Loucy (cell line): ENCODE measurements at regions not wholly inside any gene's neighbourhood (a gene's known extent, or its start where the extent isn't known, plus 50 kb on each side); places are given as distances from the start of the nearest gene placed in this dataset.

Experiments
- H2AFZ ChIP-seq: fragments of 200-600 bp; sonication (generic); 2 replicates; pipeline ENCODE4 v1.6.0; 2016; ENCODE audit warnings: antibody characterized with exemption, mild to moderate bottlenecking, low read length, moderate library complexity
- H3F3A ChIP-seq: fragments of 200-600 bp; 2 replicates; pipeline ENCODE4 v1.6.0; 2016; ENCODE audit warnings: antibody characterized with exemption, low read depth, mild to moderate bottlenecking
- H3K27me3 ChIP-seq: fragments of 200-600 bp; sonication (generic); 2 replicates; pipeline ENCODE4 v1.6.1; 2014; ENCODE audit warnings: low read length, mild to moderate bottlenecking; ENCODE audit not compliant: insufficient read depth, poor library complexity, severe bottlenecking
- H3K36me3 ChIP-seq: fragments of 200-600 bp; sonication (generic); 2 replicates; pipeline ENCODE4 v1.6.1; 2016; ENCODE audit warnings: low read length; ENCODE audit not compliant: insufficient read depth
- H3K4me1 ChIP-seq: fragments of 200-600 bp; sonication (generic); 2 replicates; pipeline ENCODE4 v1.5.1; 2014; ENCODE audit warnings: low read length, mild to moderate bottlenecking; ENCODE audit not compliant: insufficient read depth, poor library complexity, severe bottlenecking
- H3K4me2 ChIP-seq: fragments of 200-600 bp; sonication (generic); 2 replicates; pipeline ENCODE4 v1.6.0; 2014; ENCODE audit warnings: antibody characterized with exemption, low read length, low read depth, mild to moderate bottlenecking; ENCODE audit not compliant: poor library complexity, severe bottlenecking
- H3K4me3 ChIP-seq: fragments of 200-600 bp; sonication (generic); 2 replicates; pipeline ENCODE4 v1.5.1; 2014; ENCODE audit warnings: low read length, mild to moderate bottlenecking, mixed read lengths; ENCODE audit not compliant: poor library complexity, severe bottlenecking
- H3K79me2 ChIP-seq: fragments of 200-600 bp; sonication (generic); 2 replicates; pipeline ENCODE4 v1.6.1; 2014; ENCODE audit warnings: low read length; ENCODE audit not compliant: insufficient read depth
- H3K9ac ChIP-seq: fragments of 200-600 bp; sonication (generic); 2 replicates; pipeline ENCODE4 v1.6.0; 2014; ENCODE audit warnings: mild to moderate bottlenecking, low read depth, low read length, moderate library complexity; ENCODE audit not compliant: poor library complexity, severe bottlenecking
- H3K9me2 ChIP-seq: fragments of 200-600 bp; sonication (generic); replicated peaks from 2 replicates; pipeline ENCODE4 v1.6.1; 2016; ENCODE audit warnings: low read depth, low read length, mixed read lengths
- H3K9me3 ChIP-seq: fragments of 200-600 bp; sonication (generic); 2 replicates; pipeline ENCODE4 v1.6.1; 2014; ENCODE audit warnings: mild to moderate bottlenecking, antibody characterized with exemption, low read length, low read depth; ENCODE audit not compliant: insufficient read depth
- H4K20me1 ChIP-seq: fragments of 200-600 bp; sonication (generic); 2 replicates; pipeline ENCODE4 v1.6.0; 2014; ENCODE audit warnings: antibody characterized with exemption, low read length, mild to moderate bottlenecking; ENCODE audit not compliant: insufficient read depth, poor library complexity, severe bottlenecking
- CTCF ChIP-seq: fragments of 200-600 bp; sonication (generic); conservative IDR thresholded peaks from 2 replicates; pipeline ENCODE4 v1.5.1; 2014; ENCODE audit warnings: mild to moderate bottlenecking, antibody characterized with exemption, low read length
- EZH2phosphoT487 ChIP-seq: fragments of 200-600 bp; IDR thresholded peaks from 2 replicates; pipeline ENCODE4 v1.6.1; 2018; ENCODE audit warnings: antibody characterized with exemption, mild to moderate bottlenecking, moderate library complexity, borderline replicate concordance

GRCh38 chr15:24877174-24877573 is 77.6 kb upstream of the SNRPN start:
- H3K9me2 ChIP-seq, result no peaks in the 10 kb centered on the region
- TF ChIP-seq EZH2phosphoT487 (no peak), CTCF (peak; percentile 31; the same call in 1 of the 2 replicates)
- no peaks in the 10 kb centered on the region for H4K20me1 ChIP-seq
- no peaks in the 10 kb centered on the region for H3F3A ChIP-seq
- H3K9ac ChIP-seq, result no peak overlapping the region
- H3K79me2 ChIP-seq, result no peaks in the 10 kb centered on the region
- no peaks in the 10 kb centered on the region for H3K36me3 ChIP-seq
- no peaks in the 10 kb centered on the region for H3K4me1 ChIP-seq
- no peaks in the 10 kb centered on the region for H3K27me3 ChIP-seq
- H3K4me2 ChIP-seq, result no peak overlapping the region
- no peak overlapping the region for H3K4me3 ChIP-seq
- H2AFZ ChIP-seq, result no peak overlapping the region
- no peaks in the 10 kb centered on the region for H3K9me3 ChIP-seq

GRCh38 chr15:24878153-24878552 is 76.6 kb upstream of the SNRPN start:
- no peaks in the 10 kb centered on the region for H3K9me2 ChIP-seq
- no peaks in the 10 kb centered on the region for H3K36me3 ChIP-seq
- H3K27me3 ChIP-seq, result no peaks in the 10 kb centered on the region
- H3F3A ChIP-seq, result no peaks in the 10 kb centered on the region
- no peak overlapping the region for H3K4me3 ChIP-seq
- H3K4me1 ChIP-seq, result no peaks in the 10 kb centered on the region
- no peaks in the 10 kb centered on the region for H3K9me3 ChIP-seq
- no peaks in the 10 kb centered on the region for H3K79me2 ChIP-seq
- no peaks in the 10 kb centered on the region for H4K20me1 ChIP-seq
- H3K4me2 ChIP-seq, result no peak overlapping the region
- H3K9ac ChIP-seq, result no peak overlapping the region
- no peak overlapping the region for H2AFZ ChIP-seq
- TF ChIP-seq EZH2phosphoT487 (no peak), CTCF (no peak)

- H3K4me1 ChIP-seq, result no peaks in the 10 kb centered on the region
- H3K4me2 ChIP-seq, result no peak overlapping the region
- no peak overlapping the region for H2AFZ ChIP-seq
- no peaks in the 10 kb centered on the region for H3K79me2 ChIP-seq
- H3K9ac ChIP-seq, result no peak overlapping the region
- no peaks in the 10 kb centered on the region for H3K36me3 ChIP-seq
- H3K9me3 ChIP-seq, result no peaks in the 10 kb centered on the region
- H3K4me3 ChIP-seq, result no peak overlapping the region
- no peak for TF ChIP-seq EZH2phosphoT487
- H3K27me3 ChIP-seq, result no peaks in the 10 kb centered on the region
- no peaks in the 10 kb centered on the region for H4K20me1 ChIP-seq
- H3F3A ChIP-seq, result no peaks in the 10 kb centered on the region
- H3K9me2 ChIP-seq, result no peaks in the 10 kb centered on the region
Observed at GRCh38 chr15:24879492-24879891, 75.3 kb upstream of the SNRPN start.

- Histone ChIP-seq H3F3A (no peaks in the 10 kb centered on the region), H3K79me2 (no peaks in the 10 kb centered on the region), H2AFZ (no peak overlapping the region), H3K9me3 (no peaks in the 10 kb centered on the region), H3K36me3 (no peaks in the 10 kb centered on the region), H3K4me3 (no peak overlapping the region), H3K27me3 (no peaks in the 10 kb centered on the region), H4K20me1 (no peaks in the 10 kb centered on the region), H3K4me1 (no peaks in the 10 kb centered on the region), H3K9me2 (no peaks in the 10 kb centered on the region), H3K4me2 (no peak overlapping the region), H3K9ac (no peak overlapping the region)
- no peak for TF ChIP-seq EZH2phosphoT487
- no peak for TF ChIP-seq CTCF
Observed at GRCh38 chr15:24880663-24881062, 74.1 kb upstream of the SNRPN start.
